ENCODE measurements at regions not wholly inside any gene's neighbourhood (a gene's known extent, or its start where the extent isn't known, plus 50 kb on each side); places are given as distances from the start of the nearest gene placed in this dataset.

DNA sequence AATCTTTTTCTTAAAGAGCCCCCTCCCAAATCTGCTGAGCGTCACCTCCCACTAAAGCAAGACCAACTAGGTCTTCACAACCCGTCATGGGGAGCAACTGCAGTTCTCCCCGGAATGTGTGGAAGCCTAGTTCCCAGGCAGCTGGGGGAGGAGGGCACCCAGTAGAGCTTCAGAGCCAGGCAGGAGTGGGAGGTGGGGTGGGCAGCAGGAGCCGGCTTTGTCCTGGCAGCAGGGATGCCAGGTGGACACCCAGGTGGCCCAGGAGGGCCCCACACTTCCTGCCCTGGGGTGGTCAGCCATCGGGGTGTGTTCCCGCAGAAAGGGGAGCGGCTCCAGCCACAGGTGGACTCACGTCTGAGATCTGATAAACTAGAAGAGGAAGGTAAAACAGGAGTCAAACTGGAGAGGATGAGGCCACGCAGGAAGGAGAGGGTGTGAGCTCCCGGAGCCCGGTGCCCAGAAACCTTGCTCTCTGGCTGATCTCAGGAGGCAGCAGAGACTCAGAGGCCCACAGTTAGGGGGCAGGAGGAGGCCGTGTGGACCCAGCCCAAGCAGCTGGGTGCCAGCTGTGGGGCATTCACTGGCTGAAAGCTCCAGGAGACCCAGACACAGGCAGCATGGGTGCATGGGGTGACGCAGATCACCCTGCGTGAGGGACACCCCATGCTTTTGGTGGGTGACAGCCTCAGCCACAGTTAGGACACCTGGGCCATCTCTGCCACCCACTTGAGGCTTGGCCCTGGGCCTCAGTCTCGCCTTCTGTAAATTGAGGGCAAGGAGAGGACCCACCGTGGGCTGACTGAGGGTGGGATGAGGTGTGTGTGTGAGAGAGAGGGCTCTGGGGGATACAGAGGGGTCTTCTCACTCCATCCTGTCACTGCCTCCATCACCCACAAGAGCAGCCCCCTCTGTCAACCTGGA, 260.8 kb upstream of the TNRC6C start:
- ChIA-PET POLR2A (no interaction called here), CTCF (no interaction called here)
- DNase-seq (ENCODE audit: extremely low spot score) = no peak
- TF ChIP-seq, protein P1, sequence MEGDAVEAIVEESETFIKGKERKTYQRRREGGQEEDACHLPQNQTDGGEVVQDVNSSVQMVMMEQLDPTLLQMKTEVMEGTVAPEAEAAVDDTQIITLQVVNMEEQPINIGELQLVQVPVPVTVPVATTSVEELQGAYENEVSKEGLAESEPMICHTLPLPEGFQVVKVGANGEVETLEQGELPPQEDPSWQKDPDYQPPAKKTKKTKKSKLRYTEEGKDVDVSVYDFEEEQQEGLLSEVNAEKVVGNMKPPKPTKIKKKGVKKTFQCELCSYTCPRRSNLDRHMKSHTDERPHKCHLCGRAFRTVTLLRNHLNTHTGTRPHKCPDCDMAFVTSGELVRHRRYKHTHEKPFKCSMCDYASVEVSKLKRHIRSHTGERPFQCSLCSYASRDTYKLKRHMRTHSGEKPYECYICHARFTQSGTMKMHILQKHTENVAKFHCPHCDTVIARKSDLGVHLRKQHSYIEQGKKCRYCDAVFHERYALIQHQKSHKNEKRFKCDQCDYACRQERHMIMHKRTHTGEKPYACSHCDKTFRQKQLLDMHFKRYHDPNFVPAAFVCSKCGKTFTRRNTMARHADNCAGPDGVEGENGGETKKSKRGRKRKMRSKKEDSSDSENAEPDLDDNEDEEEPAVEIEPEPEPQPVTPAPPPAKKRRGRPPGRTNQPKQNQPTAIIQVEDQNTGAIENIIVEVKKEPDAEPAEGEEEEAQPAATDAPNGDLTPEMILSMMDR (IDR thresholded peaks at IDR 0.05; ENCODE audit: control extremely low read depth, extremely low read depth, low read depth, missing control alignments) = no peak

DNA sequence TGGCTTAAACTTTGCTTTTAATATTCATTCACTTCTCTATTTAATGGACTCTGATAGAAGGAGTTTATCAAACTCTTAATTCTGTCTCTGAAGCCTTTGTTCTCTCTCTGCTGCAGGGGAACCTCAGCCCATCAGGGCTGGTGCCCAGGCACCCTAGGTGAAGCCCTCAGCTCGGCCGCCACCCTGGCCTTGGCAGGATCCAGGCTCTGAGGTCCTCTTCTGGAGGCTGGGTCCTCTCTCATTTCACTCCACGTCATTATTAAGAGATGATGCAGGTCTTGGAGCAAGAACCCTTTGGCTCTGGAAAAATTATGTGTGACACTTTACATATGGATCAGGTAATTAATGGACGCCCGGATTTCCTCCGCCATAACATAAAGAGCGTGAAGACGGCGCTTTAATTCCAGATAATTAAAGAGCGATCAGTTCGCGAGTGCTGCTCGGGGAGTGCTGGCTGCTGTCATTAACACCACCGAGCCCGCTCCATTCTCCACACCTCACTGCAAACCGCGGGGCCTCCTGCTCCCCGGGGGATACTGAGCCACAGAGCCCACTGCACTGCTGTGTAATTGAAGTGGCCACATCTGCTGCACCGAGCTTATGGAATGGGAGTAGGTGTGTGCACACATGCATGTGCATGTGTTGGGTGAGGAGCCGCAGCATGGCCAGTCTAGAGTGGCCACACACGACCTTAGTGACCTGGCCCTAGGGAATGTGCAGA, 259.4 kb upstream of the TNRC6C start:
- CTCF ChIA-PET = no interaction called here
- POLR2A ChIA-PET = no interaction called here
- no peak for DNase-seq (ENCODE audit: extremely low spot score)
- TF ChIP-seq, protein P1 (IDR thresholded peaks at IDR 0.05; ENCODE audit: control extremely low read depth, extremely low read depth, low read depth, missing control alignments) = no peak

DNA sequence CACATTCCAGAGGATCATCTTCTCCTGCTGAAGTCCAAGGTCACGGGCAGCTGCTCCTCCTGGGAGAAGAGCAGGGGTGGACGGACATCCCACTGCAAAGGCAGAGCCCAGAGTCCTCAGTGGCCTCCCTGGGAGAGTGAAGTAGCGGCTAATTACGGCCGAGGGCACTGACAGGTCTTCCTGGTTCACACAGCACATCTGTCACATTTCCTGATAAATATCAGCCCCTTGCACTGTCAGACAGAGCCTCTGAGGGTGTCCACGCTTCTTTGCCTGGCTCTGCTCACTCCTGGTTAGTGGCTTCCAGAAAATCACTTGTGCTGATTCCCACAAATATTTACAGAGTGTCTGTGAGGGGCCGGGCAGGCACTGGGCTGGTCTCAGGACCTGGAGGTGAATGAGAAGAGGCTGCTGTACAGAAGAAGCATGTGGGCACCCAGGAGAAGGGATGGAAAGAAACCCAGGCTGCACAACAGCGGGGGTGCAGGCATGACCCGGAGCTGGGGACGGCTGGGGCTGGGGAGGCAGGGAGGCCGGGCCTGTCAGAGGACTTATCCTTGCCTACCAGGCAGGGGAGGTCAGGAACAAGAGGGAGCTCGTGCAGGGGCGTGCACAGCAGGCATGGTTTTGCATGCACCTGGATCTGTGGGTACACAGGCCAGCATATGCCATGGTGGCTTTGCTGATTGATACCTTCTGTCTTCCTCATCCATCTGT, 258.2 kb upstream of the TNRC6C start:
- CTCF ChIA-PET = no interaction called here
- no peak for DNase-seq (ENCODE audit: extremely low spot score)
- POLR2A ChIA-PET = no interaction called here
- TF ChIP-seq, protein P1 (IDR thresholded peaks at IDR 0.05; ENCODE audit: control extremely low read depth, extremely low read depth, low read depth, missing control alignments) = no peak

DNA sequence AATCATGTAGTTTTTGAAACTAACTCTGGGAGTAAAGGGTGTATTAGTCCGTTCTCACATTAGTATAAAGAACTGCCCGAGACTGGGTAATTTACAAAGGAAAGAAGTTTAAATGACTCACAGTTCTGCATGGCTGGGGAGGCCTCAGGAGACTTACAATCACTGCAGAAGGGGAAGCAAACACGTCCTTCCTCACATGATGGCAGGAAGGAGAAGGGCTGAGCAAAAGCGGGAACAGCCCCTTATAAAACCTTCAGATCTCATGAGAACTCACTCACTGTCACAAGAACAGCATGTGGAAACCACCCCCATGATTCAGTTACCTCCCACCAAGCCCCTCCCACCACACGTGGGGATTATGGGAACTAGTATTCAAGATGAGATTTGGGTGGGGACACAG, 256.5 kb upstream of the TNRC6C start:
- TF ChIP-seq, protein P1 (IDR thresholded peaks at IDR 0.05; ENCODE audit: control extremely low read depth, extremely low read depth, low read depth, missing control alignments) = no peak
- ChIA-PET CTCF (no interaction called here), POLR2A (no interaction called here)
- DNase-seq (ENCODE audit: extremely low spot score) = no peak

DNA sequence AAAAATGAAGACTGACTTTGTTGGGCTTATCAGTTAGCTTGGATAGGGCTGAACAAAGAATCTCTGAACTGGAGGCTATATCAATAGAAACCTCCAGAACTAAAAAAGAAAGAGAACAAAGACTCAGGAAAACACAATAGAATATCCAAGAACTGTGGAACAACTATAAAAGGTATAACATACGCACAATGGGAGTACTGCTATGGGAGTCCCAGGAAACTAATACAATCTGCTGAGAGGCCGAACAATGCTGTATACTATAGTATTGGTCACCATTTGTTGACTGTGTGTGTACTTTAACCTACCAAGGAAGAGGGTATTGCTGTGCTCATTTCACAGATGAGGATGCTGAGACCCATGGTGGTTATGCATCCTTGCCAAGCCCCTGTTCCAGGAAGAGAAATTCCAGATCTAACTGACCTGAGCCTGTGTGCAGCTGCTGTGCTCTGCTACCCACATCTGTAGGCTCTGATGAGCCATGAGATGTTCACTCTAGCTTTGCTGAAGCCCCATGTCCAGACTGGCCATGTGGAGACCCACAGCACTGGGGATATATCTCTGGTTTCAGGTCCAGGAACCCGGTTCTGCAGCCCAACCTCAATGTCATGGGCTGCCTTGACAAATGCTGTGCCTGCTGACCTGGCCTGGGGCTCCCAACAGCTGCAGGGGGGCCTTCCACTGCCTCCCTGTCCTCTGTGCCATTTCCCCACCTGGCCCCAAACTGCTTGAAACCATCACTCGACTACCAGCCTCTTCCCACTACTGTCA, 254.3 kb upstream of the TNRC6C start:
- TF ChIP-seq, protein P1 (IDR thresholded peaks at IDR 0.05; ENCODE audit: control extremely low read depth, extremely low read depth, low read depth, missing control alignments) = no peak
- DNase-seq (ENCODE audit: extremely low spot score) = no peak
- POLR2A ChIA-PET = no interaction called here
- CTCF ChIA-PET = no interaction called here

DNA sequence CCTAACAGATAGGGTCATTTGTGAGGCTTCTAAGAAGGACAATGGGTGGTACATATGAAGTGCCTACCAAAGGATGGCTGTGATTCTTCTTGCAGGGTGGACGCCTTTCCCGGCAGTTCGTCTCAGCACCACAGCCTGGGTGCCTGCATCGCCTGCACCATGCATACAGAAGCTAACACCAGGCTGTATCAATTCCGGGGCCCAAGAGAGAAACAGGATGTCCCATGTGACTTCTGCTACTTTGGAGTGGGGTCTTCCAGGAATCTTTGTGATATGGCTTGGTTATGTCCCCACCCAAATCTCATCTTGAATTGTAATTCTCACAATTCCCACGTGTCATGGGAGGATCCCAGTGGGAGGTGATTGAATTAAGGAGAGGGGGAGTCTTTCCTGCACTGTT, 251.6 kb upstream of the TNRC6C start:
- POLR2A ChIA-PET = no interaction called here
- DNase-seq (ENCODE audit: extremely low spot score) = no peak
- CTCF ChIA-PET = no interaction called here
- TF ChIP-seq, protein P1 (IDR thresholded peaks at IDR 0.05; ENCODE audit: control extremely low read depth, extremely low read depth, low read depth, missing control alignments) = no peak
